ENCODE measurements at regions not wholly inside any gene's neighbourhood (a gene's known extent, or its start where the extent isn't known, plus 50 kb on each side); places are given as distances from the start of the nearest gene placed in this dataset.
A peak's percentile ranks its signal among the peaks of the same experiment; 100 is the strongest.

DNA sequence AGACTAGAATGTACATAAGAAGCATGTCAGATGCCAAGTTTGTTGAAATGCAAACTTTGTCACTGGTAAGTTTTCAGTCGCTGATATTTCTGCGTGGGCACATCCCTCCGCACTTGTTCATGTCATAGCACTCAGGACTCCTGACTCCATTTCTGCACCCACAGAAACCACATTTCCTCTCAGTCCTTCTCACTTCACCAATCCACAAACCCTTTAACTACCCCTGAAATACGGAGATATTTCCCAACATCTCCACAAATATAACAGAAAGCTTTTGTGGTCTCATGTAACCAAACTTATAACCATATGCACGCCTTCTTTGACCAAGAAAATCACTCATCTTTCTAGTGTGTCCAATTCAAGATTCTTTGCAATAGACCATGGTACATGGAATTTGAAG is 276.9 kb upstream of the ERBB4 start:
- DNase-seq (ENCODE audit: insufficient read length, low spot score, missing footprints) = no peak
- Histone ChIP-seq H3K79me2 (ENCODE audit: insufficient read depth, low read length) (no peaks in the 10 kb centered on the region), H3K27ac (ENCODE audit: low read depth, low read length) (no peak overlapping the region), H3K9me3 (ENCODE audit: low read depth, low read length) (no peaks in the 10 kb centered on the region), H3K36me3 (ENCODE audit: insufficient read depth, low read length) (no peaks in the 10 kb centered on the region), H3K4me1 (ENCODE audit: insufficient read depth, low read length) (no peaks in the 10 kb centered on the region), H3K4me2 (ENCODE audit: insufficient read depth, low read length) (peak overlapping the region; percentile 7), H3K27me3 (ENCODE audit: insufficient read depth, low read length) (no peaks in the 10 kb centered on the region), H4K20me1 (ENCODE audit: insufficient read depth, low read length) (no peaks in the 10 kb centered on the region), H3K4me3 (ENCODE audit: insufficient read depth, low read length) (peak overlapping the region; percentile 5), H2AFZ (ENCODE audit: low read length) (peak overlapping the region; percentile 76)
- TF ChIP-seq, protein P1, sequence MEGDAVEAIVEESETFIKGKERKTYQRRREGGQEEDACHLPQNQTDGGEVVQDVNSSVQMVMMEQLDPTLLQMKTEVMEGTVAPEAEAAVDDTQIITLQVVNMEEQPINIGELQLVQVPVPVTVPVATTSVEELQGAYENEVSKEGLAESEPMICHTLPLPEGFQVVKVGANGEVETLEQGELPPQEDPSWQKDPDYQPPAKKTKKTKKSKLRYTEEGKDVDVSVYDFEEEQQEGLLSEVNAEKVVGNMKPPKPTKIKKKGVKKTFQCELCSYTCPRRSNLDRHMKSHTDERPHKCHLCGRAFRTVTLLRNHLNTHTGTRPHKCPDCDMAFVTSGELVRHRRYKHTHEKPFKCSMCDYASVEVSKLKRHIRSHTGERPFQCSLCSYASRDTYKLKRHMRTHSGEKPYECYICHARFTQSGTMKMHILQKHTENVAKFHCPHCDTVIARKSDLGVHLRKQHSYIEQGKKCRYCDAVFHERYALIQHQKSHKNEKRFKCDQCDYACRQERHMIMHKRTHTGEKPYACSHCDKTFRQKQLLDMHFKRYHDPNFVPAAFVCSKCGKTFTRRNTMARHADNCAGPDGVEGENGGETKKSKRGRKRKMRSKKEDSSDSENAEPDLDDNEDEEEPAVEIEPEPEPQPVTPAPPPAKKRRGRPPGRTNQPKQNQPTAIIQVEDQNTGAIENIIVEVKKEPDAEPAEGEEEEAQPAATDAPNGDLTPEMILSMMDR (IDR thresholded peaks at IDR 0.05; ENCODE audit: extremely low read depth, low read depth, low read length) = no peak

DNA sequence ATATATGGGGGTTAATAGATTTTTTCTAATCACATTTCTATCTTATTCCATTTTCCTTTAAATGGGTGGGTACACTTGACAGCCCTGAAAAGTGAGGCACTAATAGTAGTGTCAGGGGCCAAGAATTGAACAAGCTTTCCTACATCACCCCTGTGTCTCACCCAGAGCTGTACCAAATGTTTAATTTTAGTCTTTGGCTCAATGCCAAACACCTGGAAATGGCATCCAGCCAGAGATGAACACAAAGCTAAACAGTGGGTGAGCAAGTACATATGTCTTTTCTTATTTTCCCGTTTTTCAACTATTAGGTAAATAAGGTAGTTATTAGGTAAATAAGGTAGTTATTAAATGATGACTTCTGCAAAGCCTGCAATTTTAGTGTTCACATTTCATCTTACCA is 276.3 kb upstream of the ERBB4 start:
- Histone ChIP-seq H4K20me1 (ENCODE audit: insufficient read depth, low read length) (no peaks in the 10 kb centered on the region), H3K9me3 (ENCODE audit: low read depth, low read length) (no peaks in the 10 kb centered on the region)
- TF ChIP-seq, protein P1 (IDR thresholded peaks at IDR 0.05; ENCODE audit: extremely low read depth, low read depth, low read length) = no peak

DNA sequence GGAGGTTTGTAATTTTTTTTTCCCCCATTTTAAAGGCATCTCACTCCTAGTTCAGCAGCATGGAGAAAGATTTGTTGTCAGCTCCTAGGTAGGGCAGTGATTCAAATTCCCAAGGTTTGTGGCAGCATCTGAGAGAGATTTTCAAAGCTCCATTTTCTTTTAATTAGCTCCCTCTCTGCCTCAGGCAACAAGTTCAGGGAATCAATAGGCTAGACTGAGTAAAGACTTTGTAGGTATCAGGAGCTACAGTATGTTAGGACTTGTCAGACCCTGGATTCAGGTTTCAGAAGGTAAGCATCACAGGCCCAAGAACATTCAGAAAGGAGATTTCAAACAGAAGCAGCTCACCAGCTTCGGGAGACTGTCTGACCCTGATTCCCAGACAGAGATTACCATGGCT is 273.3 kb upstream of the ERBB4 start:
- H3K4me1 ChIP-seq (ENCODE audit: insufficient read depth, low read length) = no peaks in the 10 kb centered on the region
- no peaks in the 10 kb centered on the region for H3K79me2 ChIP-seq (ENCODE audit: insufficient read depth, low read length)
- no peak overlapping the region for H3K4me2 ChIP-seq (ENCODE audit: insufficient read depth, low read length)
- no peak overlapping the region for H3K27ac ChIP-seq (ENCODE audit: low read depth, low read length)
- TF ChIP-seq, protein P1 (IDR thresholded peaks at IDR 0.05; ENCODE audit: extremely low read depth, low read depth, low read length) = no peak
- no peaks in the 10 kb centered on the region for H3K36me3 ChIP-seq (ENCODE audit: insufficient read depth, low read length)
- no peak for DNase-seq (ENCODE audit: insufficient read length, low spot score, missing footprints)
- no peak overlapping the region for H2AFZ ChIP-seq (ENCODE audit: low read length)
- H3K27me3 ChIP-seq (ENCODE audit: insufficient read depth, low read length) = no peaks in the 10 kb centered on the region
- no peak overlapping the region for H3K4me3 ChIP-seq (ENCODE audit: insufficient read depth, low read length)
- no peaks in the 10 kb centered on the region for H3K9me3 ChIP-seq (ENCODE audit: low read depth, low read length)
- no peaks in the 10 kb centered on the region for H4K20me1 ChIP-seq (ENCODE audit: insufficient read depth, low read length)

More for the DNA sequence above, 276.3 kb upstream of the ERBB4 start:
- Histone ChIP-seq H3K4me2 (ENCODE audit: insufficient read depth, low read length) (no peak overlapping the region), H3K4me3 (ENCODE audit: insufficient read depth, low read length) (no peak overlapping the region), H3K4me1 (ENCODE audit: insufficient read depth, low read length) (no peaks in the 10 kb centered on the region), H3K27me3 (ENCODE audit: insufficient read depth, low read length) (no peaks in the 10 kb centered on the region), H2AFZ (ENCODE audit: low read length) (no peak overlapping the region), H3K79me2 (ENCODE audit: insufficient read depth, low read length) (no peaks in the 10 kb centered on the region), H3K27ac (ENCODE audit: low read depth, low read length) (no peak overlapping the region), H3K36me3 (ENCODE audit: insufficient read depth, low read length) (no peaks in the 10 kb centered on the region)
- DNase-seq (ENCODE audit: insufficient read length, low spot score, missing footprints) = no peak

DNA sequence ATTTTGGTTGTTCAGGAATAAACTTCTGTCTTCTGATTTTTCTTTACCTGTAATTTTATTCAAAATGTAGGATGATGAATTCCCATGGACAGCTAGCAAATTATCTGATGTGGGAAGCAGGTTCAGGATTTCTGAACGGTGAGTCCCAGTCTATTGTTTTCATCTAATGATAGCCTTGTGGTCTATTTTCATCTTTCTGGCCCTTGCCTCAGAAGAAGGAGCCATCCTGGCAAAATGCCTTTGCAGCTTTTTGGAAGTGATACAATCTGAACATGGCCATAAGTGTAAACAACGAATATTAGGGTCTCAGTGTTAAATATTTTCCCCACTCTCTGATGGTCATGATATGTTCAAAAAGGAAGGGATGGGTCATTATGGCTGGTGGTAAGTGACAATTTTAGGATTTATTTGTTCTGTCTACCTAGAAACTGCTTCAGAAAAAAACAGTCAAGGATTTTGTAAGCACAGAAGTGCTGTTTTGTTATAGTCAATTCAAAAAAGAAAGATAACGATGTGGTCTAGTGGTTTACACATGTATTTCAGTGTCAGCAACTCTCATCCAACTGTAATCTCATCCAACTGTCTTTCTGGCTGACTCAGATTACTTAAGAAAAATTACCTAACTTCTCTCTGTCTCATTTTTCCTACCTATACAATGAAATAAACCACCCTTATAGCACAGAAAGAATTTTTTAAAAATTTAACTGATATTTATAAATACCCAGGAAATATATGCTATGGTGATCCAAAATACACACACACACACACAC is 272.6 kb upstream of the ERBB4 start:
- Histone ChIP-seq H3K36me3 (ENCODE audit: insufficient read depth, low read length) (no peaks in the 10 kb centered on the region), H3K4me1 (ENCODE audit: insufficient read depth, low read length) (no peaks in the 10 kb centered on the region), H4K20me1 (ENCODE audit: insufficient read depth, low read length) (no peaks in the 10 kb centered on the region), H3K4me2 (ENCODE audit: insufficient read depth, low read length) (no peak overlapping the region), H3K27ac (ENCODE audit: low read depth, low read length) (no peak overlapping the region), H2AFZ (ENCODE audit: low read length) (no peak overlapping the region), H3K9me3 (ENCODE audit: low read depth, low read length) (no peaks in the 10 kb centered on the region), H3K4me3 (ENCODE audit: insufficient read depth, low read length) (no peak overlapping the region), H3K27me3 (ENCODE audit: insufficient read depth, low read length) (no peaks in the 10 kb centered on the region), H3K79me2 (ENCODE audit: insufficient read depth, low read length) (no peaks in the 10 kb centered on the region)
- DNase-seq (ENCODE audit: insufficient read length, low spot score, missing footprints) = no peak
- TF ChIP-seq, protein P1 (IDR thresholded peaks at IDR 0.05; ENCODE audit: extremely low read depth, low read depth, low read length) = no peak

Data from osteoblast (primary cell).